ENCODE measurements at regions not wholly inside any gene's neighbourhood (a gene's known extent, or its start where the extent isn't known, plus 50 kb on each side); places are given as distances from the start of the nearest gene placed in this dataset.

GRCh38 chr3:152620395-152620794 is 214.5 kb upstream of the P2RY1 start:
- no peak overlapping the region for H3K27ac Mint-ChIP-seq
- H3K4me3 Mint-ChIP-seq, result no peak overlapping the region
- no peaks in the 10 kb centered on the region for H3K4me1 Mint-ChIP-seq (ENCODE audit: low read depth)
- H3K36me3 Mint-ChIP-seq (ENCODE audit: low read depth), result no peaks in the 10 kb centered on the region
- H3K9me3 Mint-ChIP-seq, result no peaks in the 10 kb centered on the region
- no peak for DNase-seq (ENCODE audit: low spot score)
- peaks cover 12% of the 10 kb centered on the region for H3K27me3 Mint-ChIP-seq (ENCODE audit: low read depth)

GRCh38 chr3:152621006-152621868 is 213.7 kb upstream of the P2RY1 start:
- no peaks in the 10 kb centered on the region for H3K9me3 Mint-ChIP-seq

GRCh38 chr3:152621967-152622810 is 212.7 kb upstream of the P2RY1 start:
- no peak overlapping the region for H3K27ac Mint-ChIP-seq
- H3K4me3 Mint-ChIP-seq, result no peak overlapping the region
- no peaks in the 10 kb centered on the region for H3K36me3 Mint-ChIP-seq (ENCODE audit: low read depth)
- H3K4me1 Mint-ChIP-seq (ENCODE audit: low read depth), result no peaks in the 10 kb centered on the region
- DNase-seq (ENCODE audit: low spot score), result no peak
- no peaks in the 10 kb centered on the region for H3K9me3 Mint-ChIP-seq
- H3K27me3 Mint-ChIP-seq (ENCODE audit: low read depth), result peaks cover 12% of the 10 kb centered on the region

More at GRCh38 chr3:152621006-152621868, 213.7 kb upstream of the P2RY1 start:
- H3K27me3 Mint-ChIP-seq (ENCODE audit: low read depth), result peaks cover 12% of the 10 kb centered on the region
- DNase-seq (ENCODE audit: low spot score), result no peak
- H3K4me1 Mint-ChIP-seq (ENCODE audit: low read depth), result no peaks in the 10 kb centered on the region
- H3K4me3 Mint-ChIP-seq, result no peak overlapping the region
- H3K36me3 Mint-ChIP-seq (ENCODE audit: low read depth), result no peaks in the 10 kb centered on the region
- no peak overlapping the region for H3K27ac Mint-ChIP-seq

GRCh38 chr3:152622811-152623167 is 212.1 kb upstream of the P2RY1 start:
- DNase-seq (ENCODE audit: low spot score), result no peak
- H3K27me3 Mint-ChIP-seq (ENCODE audit: low read depth), result peaks cover 12% of the 10 kb centered on the region
- H3K4me3 Mint-ChIP-seq, result no peak overlapping the region
- H3K4me1 Mint-ChIP-seq (ENCODE audit: low read depth), result no peaks in the 10 kb centered on the region
- H3K27ac Mint-ChIP-seq, result no peak overlapping the region
- no peaks in the 10 kb centered on the region for H3K9me3 Mint-ChIP-seq
- no peaks in the 10 kb centered on the region for H3K36me3 Mint-ChIP-seq (ENCODE audit: low read depth)

GRCh38 chr3:152623286-152623911 is 211.5 kb upstream of the P2RY1 start:
- DNase-seq (ENCODE audit: low spot score), result no peak
- Mint-ChIP-seq H3K36me3 (ENCODE audit: low read depth) (no peaks in the 10 kb centered on the region), H3K4me1 (ENCODE audit: low read depth) (no peaks in the 10 kb centered on the region), H3K4me3 (no peak overlapping the region), H3K9me3 (no peaks in the 10 kb centered on the region), H3K27ac (no peak overlapping the region), H3K27me3 (ENCODE audit: low read depth) (peaks cover 12% of the 10 kb centered on the region)

GRCh38 chr3:152626226-152626625 is 208.7 kb upstream of the P2RY1 start:
- Mint-ChIP-seq H3K9me3 (peaks cover 4% of the 10 kb centered on the region), H3K4me1 (ENCODE audit: low read depth) (no peaks in the 10 kb centered on the region), H3K36me3 (ENCODE audit: low read depth) (no peaks in the 10 kb centered on the region), H3K27me3 (ENCODE audit: low read depth) (peaks cover 15% of the 10 kb centered on the region), H3K27ac (no peak overlapping the region), H3K4me3 (no peak overlapping the region)
- DNase-seq (ENCODE audit: low spot score), result no peak

GRCh38 chr3:152628496-152628895 is 206.4 kb upstream of the P2RY1 start:
- peaks cover 12% of the 10 kb centered on the region for H3K27me3 Mint-ChIP-seq (ENCODE audit: low read depth)
- no peak overlapping the region for H3K4me3 Mint-ChIP-seq
- no peak for DNase-seq (ENCODE audit: low spot score)
- no peaks in the 10 kb centered on the region for H3K4me1 Mint-ChIP-seq (ENCODE audit: low read depth)
- no peaks in the 10 kb centered on the region for H3K36me3 Mint-ChIP-seq (ENCODE audit: low read depth)
- peaks cover 4% of the 10 kb centered on the region for H3K9me3 Mint-ChIP-seq
- H3K27ac Mint-ChIP-seq, result no peak overlapping the region

GRCh38 chr3:152629363-152630122 is 205.4 kb upstream of the P2RY1 start:
- no peak overlapping the region for H3K4me3 Mint-ChIP-seq
- H3K9me3 Mint-ChIP-seq, result peaks cover 4% of the 10 kb centered on the region
- peaks cover 5% of the 10 kb centered on the region for H3K27me3 Mint-ChIP-seq (ENCODE audit: low read depth)
- H3K27ac Mint-ChIP-seq, result no peak overlapping the region
- no peak for DNase-seq (ENCODE audit: low spot score)
- no peaks in the 10 kb centered on the region for H3K36me3 Mint-ChIP-seq (ENCODE audit: low read depth)
- H3K4me1 Mint-ChIP-seq (ENCODE audit: low read depth), result no peaks in the 10 kb centered on the region

GRCh38 chr3:152635389-152635788 is 199.5 kb upstream of the P2RY1 start:
- no peak for DNase-seq (ENCODE audit: low spot score)
- no peaks in the 10 kb centered on the region for H3K36me3 Mint-ChIP-seq (ENCODE audit: low read depth)
- H3K4me3 Mint-ChIP-seq, result no peak overlapping the region
- H3K27ac Mint-ChIP-seq, result no peak overlapping the region
- H3K4me1 Mint-ChIP-seq (ENCODE audit: low read depth), result no peaks in the 10 kb centered on the region
- peaks cover 12% of the 10 kb centered on the region for H3K27me3 Mint-ChIP-seq (ENCODE audit: low read depth)
- H3K9me3 Mint-ChIP-seq, result no peaks in the 10 kb centered on the region

GRCh38 chr3:152636651-152637050 is 198.3 kb upstream of the P2RY1 start:
- Mint-ChIP-seq H3K9me3 (no peaks in the 10 kb centered on the region), H3K27me3 (ENCODE audit: low read depth) (peaks cover 12% of the 10 kb centered on the region), H3K4me1 (ENCODE audit: low read depth) (no peaks in the 10 kb centered on the region), H3K27ac (no peak overlapping the region), H3K4me3 (no peak overlapping the region), H3K36me3 (ENCODE audit: low read depth) (no peaks in the 10 kb centered on the region)
- no peak for DNase-seq (ENCODE audit: low spot score)

- no peaks in the 10 kb centered on the region for H3K9me3 Mint-ChIP-seq
- no peak overlapping the region for H3K4me3 Mint-ChIP-seq
- H3K27me3 Mint-ChIP-seq (ENCODE audit: low read depth), result peaks cover 12% of the 10 kb centered on the region
- H3K4me1 Mint-ChIP-seq (ENCODE audit: low read depth), result no peaks in the 10 kb centered on the region
- no peak overlapping the region for H3K27ac Mint-ChIP-seq
- no peak for DNase-seq (ENCODE audit: low spot score)
- no peaks in the 10 kb centered on the region for H3K36me3 Mint-ChIP-seq (ENCODE audit: low read depth)
These were observed 196.7 kb upstream of the P2RY1 start for GRCh38 chr3:152638214-152638613.

- Mint-ChIP-seq H3K9me3 (peaks cover 4% of the 10 kb centered on the region), H3K27me3 (ENCODE audit: low read depth) (peaks cover 10% of the 10 kb centered on the region), H3K4me3 (no peak overlapping the region), H3K36me3 (ENCODE audit: low read depth) (no peaks in the 10 kb centered on the region), H3K4me1 (ENCODE audit: low read depth) (no peaks in the 10 kb centered on the region), H3K27ac (no peak overlapping the region)
- no peak for DNase-seq (ENCODE audit: low spot score)
These were observed 196.1 kb upstream of the P2RY1 start for GRCh38 chr3:152638707-152639450.

- Mint-ChIP-seq H3K27me3 (ENCODE audit: low read depth) (peaks cover 11% of the 10 kb centered on the region), H3K4me1 (ENCODE audit: low read depth) (no peaks in the 10 kb centered on the region), H3K36me3 (ENCODE audit: low read depth) (no peaks in the 10 kb centered on the region), H3K27ac (no peak overlapping the region), H3K9me3 (peaks cover 5% of the 10 kb centered on the region), H3K4me3 (no peak overlapping the region)
- DNase-seq (ENCODE audit: low spot score), result no peak
These were observed 193.7 kb upstream of the P2RY1 start for GRCh38 chr3:152641198-152641597.
